NB4 (cell line): ENCODE measurements at regions not wholly inside any gene's neighbourhood (a gene's known extent, or its start where the extent isn't known, plus 50 kb on each side); places are given as distances from the start of the nearest gene placed in this dataset.

Experiments
- CTCF ChIP-seq: IDR thresholded peaks from one replicate; pipeline ENCODE4 v1.5.1; 2012; ENCODE audit warnings: low read depth, low read length
- MAX ChIP-seq: IDR thresholded peaks from 2 replicates; pipeline ENCODE4 v1.6.1; 2011; ENCODE audit warnings: low read depth, low read length
- POLR2A ChIP-seq: IDR thresholded peaks from 2 replicates; pipeline ENCODE4 v1.6.1; 2011; ENCODE audit warnings: mild to moderate bottlenecking; ENCODE audit not compliant: insufficient read length; ENCODE audit errors: extremely low read depth

- TF ChIP-seq POLR2A, result no peak
- no peak for TF ChIP-seq CTCF
- TF ChIP-seq MAX, result no peak
Measured at GRCh38 chrX:17964871-17965270, 103.8 kb upstream of the RAI2 start.
